ENCODE measurements at regions not wholly inside any gene's neighbourhood (a gene's known extent, or its start where the extent isn't known, plus 50 kb on each side); places are given as distances from the start of the nearest gene placed in this dataset.

DNA sequence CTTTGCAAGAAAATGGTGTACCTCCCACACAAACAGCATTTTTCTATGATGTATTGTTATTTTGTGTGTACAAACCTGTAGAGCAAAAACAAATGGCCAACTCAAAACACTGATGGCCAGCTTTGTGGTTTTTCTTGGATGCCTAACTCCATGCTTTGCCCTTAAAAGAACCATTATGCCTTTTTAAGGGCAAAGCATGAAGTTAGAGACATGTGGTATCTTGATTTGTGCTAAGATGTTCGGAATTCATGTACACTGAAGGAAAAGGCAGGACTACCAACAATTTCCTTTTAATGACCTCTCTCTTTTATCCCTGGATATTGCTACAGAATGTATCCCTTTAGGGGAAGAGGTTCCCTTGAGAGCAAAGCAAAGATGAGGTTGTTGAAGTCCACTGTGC, 273.6 kb downstream of the SCG2 start:
- TF ChIP-seq, protein P1, sequence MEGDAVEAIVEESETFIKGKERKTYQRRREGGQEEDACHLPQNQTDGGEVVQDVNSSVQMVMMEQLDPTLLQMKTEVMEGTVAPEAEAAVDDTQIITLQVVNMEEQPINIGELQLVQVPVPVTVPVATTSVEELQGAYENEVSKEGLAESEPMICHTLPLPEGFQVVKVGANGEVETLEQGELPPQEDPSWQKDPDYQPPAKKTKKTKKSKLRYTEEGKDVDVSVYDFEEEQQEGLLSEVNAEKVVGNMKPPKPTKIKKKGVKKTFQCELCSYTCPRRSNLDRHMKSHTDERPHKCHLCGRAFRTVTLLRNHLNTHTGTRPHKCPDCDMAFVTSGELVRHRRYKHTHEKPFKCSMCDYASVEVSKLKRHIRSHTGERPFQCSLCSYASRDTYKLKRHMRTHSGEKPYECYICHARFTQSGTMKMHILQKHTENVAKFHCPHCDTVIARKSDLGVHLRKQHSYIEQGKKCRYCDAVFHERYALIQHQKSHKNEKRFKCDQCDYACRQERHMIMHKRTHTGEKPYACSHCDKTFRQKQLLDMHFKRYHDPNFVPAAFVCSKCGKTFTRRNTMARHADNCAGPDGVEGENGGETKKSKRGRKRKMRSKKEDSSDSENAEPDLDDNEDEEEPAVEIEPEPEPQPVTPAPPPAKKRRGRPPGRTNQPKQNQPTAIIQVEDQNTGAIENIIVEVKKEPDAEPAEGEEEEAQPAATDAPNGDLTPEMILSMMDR (IDR thresholded peaks at IDR 0.05) = no peak
- no peak for TF ChIP-seq EP300 (IDR thresholded peaks at IDR 0.05)
